Hematopoietic multipotent progenitor cell treated with erythropoietin and hydrocortisone succinate and interleukin-3 and kit ligand, for 6 days (in vitro differentiated cells): ENCODE measurements at regions not wholly inside any gene's neighbourhood (a gene's known extent, or its start where the extent isn't known, plus 50 kb on each side); places are given as distances from the start of the nearest gene placed in this dataset.

Source experiments
- DNase-seq: peaks from one replicate; pipeline ENCODE4 v3.0.0-alpha.2; 2015

- no peak for DNase-seq
Observed at GRCh38 chr17:77670173-77670572, 288.3 kb upstream of the TNRC6C start.

GRCh38 chr17:77674358-77674757 is 284.1 kb upstream of the TNRC6C start:
- DNase-seq: no peak

- no peak for DNase-seq
Observed at GRCh38 chr17:77675411-77675810, 283.1 kb upstream of the TNRC6C start.

- DNase-seq: no peak
Observed at GRCh38 chr17:77675816-77676215, 282.7 kb upstream of the TNRC6C start.

- DNase-seq: no peak
Observed at GRCh38 chr17:77676237-77676661, 282.3 kb upstream of the TNRC6C start.

GRCh38 chr17:77677211-77677610 is 281.3 kb upstream of the TNRC6C start:
- DNase-seq: no peak

- no peak for DNase-seq
Observed at GRCh38 chr17:77677630-77678029, 280.9 kb upstream of the TNRC6C start.

- DNase-seq: no peak
Observed at GRCh38 chr17:77679589-77679988, 278.9 kb upstream of the TNRC6C start.

- DNase-seq: no peak
Observed at GRCh38 chr17:77681861-77682260, 276.6 kb upstream of the TNRC6C start.

- no peak for DNase-seq
Observed at GRCh38 chr17:77684803-77685798, 273.4 kb upstream of the TNRC6C start.

GRCh38 chr17:77685881-77686486 is 272.5 kb upstream of the TNRC6C start:
- no peak for DNase-seq

- DNase-seq: no peak
Observed at GRCh38 chr17:77686903-77687302, 271.6 kb upstream of the TNRC6C start.

- no peak for DNase-seq
Observed at GRCh38 chr17:77687417-77687816, 271.1 kb upstream of the TNRC6C start.

- no peak for DNase-seq
Observed at GRCh38 chr17:77687921-77688320, 270.6 kb upstream of the TNRC6C start.

GRCh38 chr17:77688369-77688768 is 270.1 kb upstream of the TNRC6C start:
- DNase-seq: no peak

- no peak for DNase-seq
Observed at GRCh38 chr17:77690271-77691161, 268.0 kb upstream of the TNRC6C start.

GRCh38 chr17:77691216-77692085 is 267.1 kb upstream of the TNRC6C start:
- no peak for DNase-seq

- DNase-seq: no peak
Observed at GRCh38 chr17:77692571-77693161, 265.8 kb upstream of the TNRC6C start.

- DNase-seq: no peak
Observed at GRCh38 chr17:77693301-77693700, 265.2 kb upstream of the TNRC6C start.

- DNase-seq: no peak
Observed at GRCh38 chr17:77693776-77694175, 264.7 kb upstream of the TNRC6C start.
